Endometrium (tissue), 2 donors: ENCODE measurements at regions not wholly inside any gene's neighbourhood (a gene's known extent, or its start where the extent isn't known, plus 50 kb on each side); places are given as distances from the start of the nearest gene placed in this dataset.
A peak's percentile ranks its signal among the peaks of the same experiment; 100 is the strongest.

Experiments used
- FAIRE-seq: peaks from 2 replicates; lab custom pipeline; 2012; peaks lifted over from hg19 to GRCh38; lab: Jason Lieb, UNC
- donor health status: control.
- donor health status: control.

GRCh38 chr12:98146487-98146886, 368.9 kb upstream of the TMPO start:
- no peak for FAIRE-seq

- no peak for FAIRE-seq
Measured at GRCh38 chr12:98149270-98149669, 366.1 kb upstream of the TMPO start.

GRCh38 chr12:98149691-98150210, 365.6 kb upstream of the TMPO start:
- FAIRE-seq = no peak

GRCh38 chr12:98151105-98151590, 364.2 kb upstream of the TMPO start:
- peak; percentile 18 for FAIRE-seq

DNA sequence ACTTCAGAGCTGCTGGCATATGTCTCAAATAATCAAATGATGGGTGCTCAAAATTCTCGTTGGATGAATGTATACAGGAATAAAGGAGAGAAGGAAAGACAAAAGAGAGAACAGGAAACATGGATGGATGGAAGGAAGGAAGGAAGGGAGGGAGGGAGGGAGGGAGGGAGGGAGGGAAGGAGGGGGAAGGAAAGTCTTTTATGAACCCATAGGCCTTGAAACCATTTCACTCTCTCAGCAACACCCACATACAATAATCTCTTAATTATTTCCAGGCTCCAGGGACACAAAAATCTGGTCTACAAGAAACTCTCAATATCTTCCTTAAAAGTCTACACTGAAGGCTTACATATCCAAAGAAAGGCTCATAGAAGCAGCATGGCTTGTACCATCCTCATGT, 363.4 kb upstream of the TMPO start:
- no peak for FAIRE-seq

GRCh38 chr12:98154850-98155249, 360.5 kb upstream of the TMPO start:
- peak; percentile 51 for FAIRE-seq

- no peak for FAIRE-seq
Measured at GRCh38 chr12:98156697-98157096, 358.7 kb upstream of the TMPO start.

DNA sequence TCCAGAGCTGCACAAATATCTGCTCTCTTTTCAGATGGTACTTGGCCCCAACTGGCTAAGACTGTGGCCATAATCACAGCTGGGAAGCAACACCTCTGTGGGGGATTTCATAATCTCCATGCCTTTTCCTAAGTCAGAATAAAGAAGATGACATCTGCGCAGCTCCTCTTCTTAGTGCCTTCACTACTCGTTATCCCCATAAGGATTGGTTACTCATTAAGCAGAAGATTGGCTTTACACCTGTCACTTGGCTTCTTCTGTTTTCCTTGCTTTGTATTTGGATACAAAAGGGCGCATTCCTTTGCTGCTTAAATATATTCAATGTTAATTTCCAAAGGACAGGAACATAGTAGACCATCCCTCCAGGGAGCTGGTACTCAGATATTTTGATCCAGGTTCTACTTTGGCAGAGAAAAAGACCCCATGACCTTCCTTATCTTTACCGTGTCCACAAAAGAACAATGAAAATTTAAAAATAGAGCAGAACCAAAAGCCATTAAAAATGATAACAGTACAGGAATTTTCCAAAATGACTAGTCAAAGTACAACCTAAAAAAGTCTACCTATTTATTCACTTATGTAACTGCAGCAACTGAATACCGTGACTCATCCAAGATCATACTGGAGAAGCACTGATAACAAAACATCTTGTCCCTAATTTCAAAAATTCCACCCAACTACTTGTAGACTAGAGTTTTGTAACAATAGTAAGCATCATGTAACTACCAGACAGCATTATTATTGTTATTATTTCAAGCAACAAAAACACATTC, 352.3 kb upstream of the TMPO start:
- FAIRE-seq = no peak

DNA sequence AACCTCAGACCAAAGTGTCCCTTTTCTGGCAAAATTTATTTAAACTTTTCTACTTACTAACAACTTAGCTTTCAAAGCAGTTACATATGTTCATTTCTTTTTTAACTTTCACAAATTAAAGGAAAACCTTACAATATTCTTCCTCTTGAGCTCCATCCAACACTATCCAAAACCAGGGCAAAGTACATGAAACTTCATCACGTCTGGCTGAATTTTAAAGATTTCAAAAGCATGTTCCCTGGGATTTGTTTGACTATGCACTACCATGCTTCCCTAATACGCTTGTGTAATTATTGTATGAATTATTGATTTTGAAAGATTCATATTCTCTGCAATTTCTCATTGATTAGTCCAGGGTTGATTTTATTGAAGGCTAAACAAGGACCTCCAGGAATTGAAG, 343.1 kb upstream of the TMPO start:
- FAIRE-seq = no peak

DNA sequence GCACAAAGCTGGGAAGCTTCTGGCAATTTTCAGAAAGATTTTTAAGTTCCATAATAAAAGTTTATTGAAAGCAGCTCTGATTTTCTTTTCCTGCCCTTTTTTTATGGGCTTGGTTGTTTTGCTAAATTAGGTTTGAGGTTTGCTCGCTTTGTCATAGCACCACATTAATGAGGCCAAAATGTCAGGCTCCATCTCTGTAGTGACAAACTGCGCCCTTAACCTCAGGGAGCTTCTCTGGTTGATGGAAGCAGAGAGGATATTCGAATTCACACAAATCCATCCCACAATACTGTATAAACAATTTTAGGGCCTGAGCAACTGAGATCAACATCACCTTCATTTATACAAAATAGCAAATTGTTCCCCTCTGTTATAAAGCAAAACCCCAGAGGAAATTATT, 342.6 kb upstream of the TMPO start:
- FAIRE-seq = peak; percentile 83

- FAIRE-seq = no peak
Measured at GRCh38 chr12:98173773-98174427, 341.5 kb upstream of the TMPO start.

- no peak for FAIRE-seq
Measured at GRCh38 chr12:98174428-98174809, 341.0 kb upstream of the TMPO start.

DNA sequence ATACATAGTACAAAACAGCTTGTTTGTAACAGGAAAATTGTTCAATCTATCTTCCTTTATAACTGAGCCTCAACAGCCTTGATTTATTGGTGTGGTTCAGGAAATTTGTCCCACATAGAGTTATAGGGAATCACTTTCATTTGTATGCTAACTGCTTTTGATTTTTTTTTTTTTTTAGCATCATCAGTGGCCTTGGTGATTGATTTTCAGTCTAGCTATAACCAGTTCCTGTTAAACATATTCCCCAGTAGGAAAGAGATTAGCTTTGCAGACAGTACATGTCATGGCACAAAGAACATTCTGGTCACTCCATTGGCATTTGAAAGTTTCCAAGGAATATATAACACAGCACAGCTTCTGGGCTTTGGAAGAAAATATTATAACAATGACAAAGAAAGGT, 337.3 kb upstream of the TMPO start:
- FAIRE-seq = no peak

DNA sequence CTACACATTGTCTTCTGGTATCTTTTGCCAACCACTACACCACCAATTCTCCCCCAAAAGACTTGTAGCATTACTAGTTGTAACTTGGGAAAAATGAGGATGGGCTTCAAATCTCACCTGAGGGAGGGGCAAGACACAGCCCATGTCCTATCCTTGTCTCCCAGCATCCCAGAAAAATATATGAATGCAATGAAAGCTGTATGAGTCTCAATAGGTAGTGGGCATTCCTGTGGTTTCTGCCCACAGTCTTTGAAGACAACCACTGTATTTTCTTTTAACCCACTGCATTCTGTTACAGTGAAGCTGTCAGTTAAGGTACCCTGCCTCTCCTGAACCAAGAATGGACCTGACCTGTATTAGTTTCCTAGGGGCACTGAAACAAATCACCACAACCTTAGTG, 336.2 kb upstream of the TMPO start:
- FAIRE-seq = no peak

- no peak for FAIRE-seq
Measured at GRCh38 chr12:98180603-98181002, 334.8 kb upstream of the TMPO start.

DNA sequence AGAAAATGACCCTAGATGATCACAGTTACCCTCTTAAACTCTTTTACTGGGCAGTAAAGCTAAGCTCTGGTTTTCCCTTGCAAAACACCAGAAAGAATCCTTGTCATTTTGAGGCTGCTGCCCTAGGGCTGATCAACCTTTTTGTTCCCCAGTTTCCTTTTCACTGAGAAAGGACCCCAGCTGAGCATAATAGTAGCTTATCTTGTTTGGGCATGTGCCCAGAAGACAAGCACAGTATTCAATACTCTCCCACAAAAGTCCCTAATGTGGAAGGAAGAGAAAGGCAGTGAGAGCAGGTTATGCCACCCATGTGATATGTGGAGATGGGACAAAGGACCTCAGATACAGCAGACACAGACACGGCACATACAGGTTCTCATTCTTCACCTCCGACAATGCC, 332.6 kb upstream of the TMPO start:
- FAIRE-seq = no peak

DNA sequence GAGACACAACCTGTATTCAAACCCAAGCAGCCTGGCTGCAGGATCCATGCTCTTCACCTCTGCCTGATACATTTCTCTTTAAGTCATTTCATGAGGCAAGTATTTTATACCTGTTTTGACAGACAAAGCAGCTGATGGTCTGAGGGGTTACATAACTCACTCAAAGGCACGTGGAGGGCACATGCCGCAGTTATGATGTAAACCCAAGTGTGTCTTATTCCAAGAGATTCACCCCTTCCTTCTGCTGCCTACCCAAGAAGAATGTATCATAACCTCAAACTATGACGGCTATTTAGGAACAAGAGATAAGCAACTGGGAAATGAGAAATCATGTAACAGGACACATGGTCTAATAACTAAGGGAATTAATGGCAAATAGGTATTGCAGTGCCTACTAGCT, 329.8 kb upstream of the TMPO start:
- FAIRE-seq = no peak

GRCh38 chr12:98188650-98189077, 326.7 kb upstream of the TMPO start:
- FAIRE-seq = no peak

GRCh38 chr12:98194591-98194990, 320.8 kb upstream of the TMPO start:
- no peak for FAIRE-seq

GRCh38 chr12:98198261-98198982, 317.0 kb upstream of the TMPO start:
- FAIRE-seq = no peak

GRCh38 chr12:98208816-98209215, 306.6 kb upstream of the TMPO start:
- FAIRE-seq = no peak

GRCh38 chr12:98211909-98212695, 303.3 kb upstream of the TMPO start:
- FAIRE-seq = no peak
